K562 (cell line): ENCODE measurements at regions not wholly inside any gene's neighbourhood (a gene's known extent, or its start where the extent isn't known, plus 50 kb on each side); places are given as distances from the start of the nearest gene placed in this dataset.

Experiments
- ATAC-seq: fragments of 200-7000 bp; cut with Tn5 transposase; 3 replicates; pipeline ENCODE4 v1.9.1; 2020; ENCODE audit warnings: moderate library complexity
- BruUV-seq: library from RNA; stranded (reverse); fragments of 400-500 nt; replicated peaks from 2 replicates; lab custom pipeline; 2021; lab: Mats Ljungman, UMichigan
- CTCF ChIA-PET: fragments of 300-600 bp; formaldehyde crosslinking; extraction: SDS; loops from one replicate; lab custom pipeline; 2021; ENCODE audit warnings: low intra/inter-chr PET ratio; lab: Yijun Ruan, JAX
- POLR2A ChIA-PET: fragments of 300-600, 350-650 bp; sonication (Branson Sonifier 250); formaldehyde crosslinking; extraction: SDS; loops from one replicate; lab custom pipeline; 2021; ENCODE audit warnings: antibody characterized with exemption, inconsistent platforms; lab: Yijun Ruan, JAX
- DNase-seq, 4 experiments: peaks; one replicate each; pipeline versions ENCODE4 v3.0.0 to v3.0.0-alpha.2; 2011 to 2018; ENCODE audit warnings: low spot score in 3 of 4, mixed read lengths in 3 of 4; ENCODE audit errors: extremely low read depth in 1 of 4
- FAIRE-seq: peaks from 2 replicates; lab custom pipeline; 2011; peaks lifted over from hg19 to GRCh38; lab: Jason Lieb, UNC
- H2AFZ ChIP-seq: 2 replicates; pipeline ENCODE4 v1.6.0; 2011; ENCODE audit warnings: low read depth, low read length, control low read depth, inconsistent platforms
- H3K27ac ChIP-seq: fragments of 200-600 bp; 3 replicates; pipeline ENCODE4 v1.8.0; 2011; ENCODE audit warnings: low read depth, mild to moderate bottlenecking, control low read depth, inconsistent platforms, low read length, moderate library complexity, mixed read lengths; ENCODE audit errors: extremely low read depth
- H3K27me3 ChIP-seq, 2 experiments: fragments of 300-600 bp in 1 of 2; 2 replicates in 1 of 2; 3 replicates in 1 of 2; pipeline versions ENCODE4 v1.6.0 to v1.8.0; 2011; ENCODE audit warnings: inconsistent platforms in 2 of 2, low read length in 2 of 2, mild to moderate bottlenecking in 1 of 2, mixed read lengths in 1 of 2, moderate library complexity in 1 of 2; ENCODE audit not compliant: control insufficient read depth in 2 of 2, insufficient read depth in 2 of 2
- H3K36me3 ChIP-seq: fragments of 300-600 bp; 3 replicates; pipeline ENCODE4 v1.8.0; 2011; ENCODE audit warnings: mild to moderate bottlenecking, low read length, inconsistent platforms; ENCODE audit not compliant: control insufficient read depth, insufficient read depth
- H3K4me1 ChIP-seq, 2 experiments: fragments of 200-600 bp in 1 of 2; replicated peaks in 1 of 2; 2 replicates in 1 of 2; 3 replicates in 1 of 2; pipeline versions ENCODE4 v1.5.1 to v1.8.0; 2011; ENCODE audit warnings: inconsistent platforms in 2 of 2, low read length in 2 of 2, mild to moderate bottlenecking in 1 of 2, mixed read lengths in 1 of 2, moderate library complexity in 1 of 2; ENCODE audit not compliant: control insufficient read depth in 2 of 2, insufficient read depth in 2 of 2
- H3K4me2 ChIP-seq: 2 replicates; pipeline ENCODE4 v1.6.1; 2011; ENCODE audit warnings: low read length, control low read depth, inconsistent platforms, mixed read lengths; ENCODE audit not compliant: insufficient read depth
- H3K4me3 ChIP-seq: fragments of 200-600 bp; sonication (generic), shearing (Covaris generic); 2 replicates; pipeline ENCODE4 v1.5.1; 2016; ENCODE audit warnings: control low read depth, inconsistent platforms
- H3K79me2 ChIP-seq: fragments of 200-600 bp; 3 replicates; pipeline ENCODE4 v1.8.0; 2011; ENCODE audit warnings: low read length, inconsistent platforms; ENCODE audit not compliant: control insufficient read depth, insufficient read depth
- H3K9ac ChIP-seq, 2 experiments: 2 replicates each; pipeline versions ENCODE4 v1.6.0 to v1.6.1; 2011; ENCODE audit warnings: low read depth in 2 of 2, low read length in 2 of 2, control low read depth in 1 of 2, inconsistent platforms in 1 of 2, mild to moderate bottlenecking in 1 of 2, mixed read lengths in 1 of 2; ENCODE audit not compliant: insufficient read depth in 1 of 2
- H3K9me1 ChIP-seq: one replicate; pipeline ENCODE4 v1.6.0; 2011; ENCODE audit warnings: inconsistent platforms, mild to moderate bottlenecking, low read length, moderate library complexity; ENCODE audit not compliant: control insufficient read depth, insufficient read depth
- H3K9me3 ChIP-seq: replicated peaks from 2 replicates; pipeline ENCODE4 v1.5.1; 2011; ENCODE audit warnings: low read depth, low read length, inconsistent platforms; ENCODE audit not compliant: control insufficient read depth, insufficient read depth
- H4K20me1 ChIP-seq: replicated peaks from 2 replicates; pipeline ENCODE4 v1.6.1; 2011; ENCODE audit warnings: low read length, inconsistent platforms, mixed read lengths; ENCODE audit not compliant: control insufficient read depth, insufficient read depth
- C11orf30 ChIP-seq: fragments of 450-650 bp; IDR thresholded peaks from 2 replicates; pipeline ENCODE4 v1.6.1; 2016; ENCODE audit warnings: low read depth, mild to moderate bottlenecking
- DPF2 ChIP-seq: fragments of 450-650 bp; IDR thresholded peaks from 2 replicates; pipeline ENCODE4 v1.6.1; 2016
- FOXM1 ChIP-seq, 2 experiments: fragments of 450-650 bp in 1 of 2; sonication (generic) in 1 of 2; formaldehyde crosslinking in 1 of 2; IDR thresholded peaks; 2 replicates each; pipeline versions ENCODE4 v1.6.1 to v1.9.0; 2017 to 2022; ENCODE audit warnings: low read depth in 2 of 2, mild to moderate bottlenecking in 2 of 2, missing genetic modification reagents in 1 of 2, moderate library complexity in 1 of 2
- KAT2B ChIP-seq: IDR thresholded peaks from one replicate; pipeline ENCODE4 v1.6.1; 2012; ENCODE audit warnings: low read depth, mild to moderate bottlenecking, control low read depth, inconsistent platforms, low read length, moderate library complexity
- MXI1 ChIP-seq: IDR thresholded peaks from 2 replicates; pipeline ENCODE4 v1.6.1; 2011; ENCODE audit warnings: low read depth, mild to moderate bottlenecking, improper control_type of control experiment, low read length
- PURB ChIP-seq: sonication (generic); formaldehyde crosslinking; IDR thresholded peaks from 2 replicates; pipeline ENCODE4 v1.9.0; 2021; ENCODE audit warnings: low read depth, mild to moderate bottlenecking, missing genetic modification reagents
- RBM25 ChIP-seq: fragments of 200-400 bp; formaldehyde crosslinking; IDR thresholded peaks from 2 replicates; pipeline ENCODE4 v1.6.1; 2018; ENCODE audit warnings: low read length, low read depth, moderate library complexity; ENCODE audit not compliant: severe bottlenecking
- SIN3A ChIP-seq, 2 experiments: fragments of 150-350 bp in 1 of 2; IDR thresholded peaks; 2 replicates each; pipeline ENCODE4 v1.6.1; 2011 to 2016; ENCODE audit warnings: borderline replicate concordance in 2 of 2, low read depth in 2 of 2, low read length in 2 of 2, mild to moderate bottlenecking in 2 of 2, moderate library complexity in 2 of 2; ENCODE audit not compliant: control insufficient read depth in 1 of 2
- SIRT6 ChIP-seq: IDR thresholded peaks from one replicate; pipeline ENCODE4 v1.6.1; 2012; ENCODE audit warnings: low read depth, mild to moderate bottlenecking, control low read depth, inconsistent platforms, low read length, moderate library complexity
- SMC3 ChIP-seq: conservative IDR thresholded peaks from 2 replicates; pipeline ENCODE4 v1.6.1; 2011; ENCODE audit warnings: low read depth, low read length, improper control_type of control experiment; ENCODE audit not compliant: insufficient read depth
- THRAP3 ChIP-seq: fragments of 450-650 bp; IDR thresholded peaks from 2 replicates; pipeline ENCODE4 v1.6.1; 2016; ENCODE audit warnings: mild to moderate bottlenecking, inconsistent platforms, borderline replicate concordance
- XRCC4 ChIP-seq: IDR thresholded peaks from one replicate; pipeline ENCODE4 v1.6.1; 2011; ENCODE audit not compliant: insufficient read depth, insufficient read length; ENCODE audit errors: extremely low read depth
- ZNF197 ChIP-seq: fragments of 200-800 bp; sonication (Bioruptor generic); IDR thresholded peaks from 2 replicates; pipeline ENCODE4 v1.6.1; 2016; ENCODE audit warnings: low read depth, missing genetic modification characterization, missing compliant biosample characterization
- WGBS: fragments of 100-300 bp; shearing (Covaris generic); methylation state at CpG from one replicate; pipeline ENCODE4 v1.1.6; 2016; ENCODE audit warnings: low coverage, mixed read lengths; ENCODE audit not compliant: insufficient coverage; ENCODE audit errors: missing lambda C conversion rate; 5-methylcytosine and 5-hydroxymethylcytosine counted together
- in situ Hi-C: fragments of 300-500 bp; cut with MboI; formaldehyde crosslinking; loops from 4 replicates; pipeline ENCODE4 v1.15.0; 2018; ENCODE audit warnings: inconsistent platforms, mixed read lengths
- intact Hi-C: fragments of 100-400 bp; cut with micrococcal nuclease; formaldehyde crosslinking; loops from 2 replicates; pipeline ENCODE4 v1.14.2; 2022
- TF ChIP-seq, protein P1 (sequence below): fragments of 250-450 bp; sonication (Bioruptor Pico); IDR thresholded peaks from 2 replicates; pipeline ENCODE4 v1.5.1; 2021; ENCODE audit warnings: mild to moderate bottlenecking

DNA sequence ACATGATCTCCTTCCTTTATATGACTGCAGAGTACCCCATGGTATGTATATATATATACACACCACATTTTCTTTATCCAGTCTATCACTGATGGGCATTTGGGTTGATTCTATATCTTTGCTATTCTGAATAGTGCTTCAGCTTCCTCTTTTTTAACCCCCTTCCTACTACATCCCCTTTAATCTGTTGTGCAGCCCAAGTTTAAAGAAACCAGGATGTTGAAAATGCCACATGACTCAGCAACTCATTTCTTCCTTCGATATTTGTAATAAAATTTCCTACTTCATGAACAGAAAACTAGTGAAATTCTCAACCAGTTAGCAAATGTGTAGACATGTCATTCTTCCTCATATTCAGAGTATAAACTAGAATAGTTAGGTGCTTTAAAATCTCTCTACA is 1245.7 kb upstream of the SORCS1 start:
- TF ChIP-seq XRCC4, result no peak
- no peak for TF ChIP-seq KAT2B
- TF ChIP-seq RBM25, result no peak
- no peak for TF ChIP-seq DPF2
- no peak for TF ChIP-seq SMC3
- TF ChIP-seq THRAP3, result no peak
- TF ChIP-seq MXI1, result no peak
- TF ChIP-seq SIN3A (IDR thresholded peaks at IDR 0.05; ENCODE audit: borderline replicate concordance in 2 of 2, control insufficient read depth in 1 of 2, low read depth in 2 of 2, low read length in 2 of 2), result no peak
- FAIRE-seq (no peak), ATAC-seq (no peak)

DNA sequence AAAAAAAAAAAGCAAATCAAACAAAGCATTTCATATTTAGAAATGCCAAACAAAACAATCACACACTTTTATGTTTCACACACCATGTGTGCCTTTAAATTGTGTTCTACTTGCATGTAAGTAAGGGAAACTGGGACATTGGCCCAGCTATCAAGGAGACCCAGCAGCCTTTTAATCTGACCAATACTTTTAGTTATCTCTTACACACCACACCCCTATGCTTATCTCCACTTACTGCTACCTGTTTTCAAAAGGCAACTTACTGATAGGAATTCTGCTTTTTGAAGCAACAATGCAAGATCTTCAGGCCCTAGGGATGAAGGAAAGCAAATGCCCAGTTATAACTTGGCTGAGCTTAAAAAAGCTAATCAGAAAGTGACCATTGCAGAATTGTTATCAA is 1244.8 kb upstream of the SORCS1 start:
- Histone ChIP-seq H4K20me1 (no peaks in the 10 kb centered on the region), H3K27ac (no peak overlapping the region), H3K4me2 (no peak overlapping the region), H2AFZ (no peak overlapping the region), H3K9me1 (no peaks in the 10 kb centered on the region), H3K27me3 (no peaks in the 10 kb centered on the region), H3K36me3 (no peaks in the 10 kb centered on the region), H3K4me3 (no peak overlapping the region), H3K9me3 (no peaks in the 10 kb centered on the region), H3K79me2 (no peaks in the 10 kb centered on the region)
- ChIA-PET CTCF (no interaction called here), POLR2A (no interaction called here)
- BruUV-seq, result no TSS peak
- in situ Hi-C loops, result no loop called here
- DNase-seq (no peak), FAIRE-seq (no peak)
- intact Hi-C loops, result no loop called here
- no peak for TF ChIP-seq C11orf30
- TF ChIP-seq, protein P1, sequence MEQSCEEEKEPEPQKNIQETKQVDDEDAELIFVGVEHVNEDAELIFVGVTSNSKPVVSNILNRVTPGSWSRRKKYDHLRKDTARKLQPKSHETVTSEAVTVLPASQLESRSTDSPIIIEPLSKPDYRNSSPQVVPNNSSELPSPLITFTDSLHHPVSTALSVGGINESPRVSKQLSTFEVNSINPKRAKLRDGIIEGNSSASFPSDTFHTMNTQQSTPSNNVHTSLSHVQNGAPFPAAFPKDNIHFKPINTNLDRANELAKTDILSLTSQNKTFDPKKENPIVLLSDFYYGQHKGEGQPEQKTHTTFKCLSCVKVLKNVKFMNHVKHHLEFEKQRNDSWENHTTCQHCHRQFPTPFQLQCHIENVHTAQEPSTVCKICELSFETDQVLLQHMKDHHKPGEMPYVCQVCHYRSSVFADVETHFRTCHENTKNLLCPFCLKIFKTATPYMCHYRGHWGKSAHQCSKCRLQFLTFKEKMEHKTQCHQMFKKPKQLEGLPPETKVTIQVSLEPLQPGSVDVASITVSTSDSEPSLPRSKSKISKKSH, result no peak
- TF ChIP-seq PURB (CRISPR knock-in tag), result no peak
- no peak for TF ChIP-seq ZNF197
- TF ChIP-seq SIRT6, result no peak
- no peak for TF ChIP-seq FOXM1 (IDR thresholded peaks at IDR 0.05; ENCODE audit: low read depth)
- TF ChIP-seq FOXM1 (CRISPR knock-in tag; IDR thresholded peaks at IDR 0.05; ENCODE audit: low read depth), result no peak
- TF ChIP-seq, all 486 proteins: peak for 0
- ATAC-seq, result no peak
- Histone ChIP-seq H3K4me1 (no peaks in the 10 kb centered on the region), H3K9ac (no peak overlapping the region)

More for the DNA sequence above, 1245.7 kb upstream of the SORCS1 start:
- no peak overlapping the region for H3K27ac ChIP-seq
- in situ Hi-C loops, result no loop called here
- no peaks in the 10 kb centered on the region for H4K20me1 ChIP-seq
- 0% methylated on average over 1 of the region's 1 CpG for WGBS
- no peaks in the 10 kb centered on the region for H3K9me1 ChIP-seq
- intact Hi-C loops, result no loop called here
- no peaks in the 10 kb centered on the region for H3K36me3 ChIP-seq
- no peaks in the 10 kb centered on the region for H3K4me1 ChIP-seq
- no peak overlapping the region for H2AFZ ChIP-seq
- no peak overlapping the region for H3K4me3 ChIP-seq
- H3K79me2 ChIP-seq, result no peaks in the 10 kb centered on the region
- no peak for DNase-seq
- BruUV-seq, result no TSS peak
- no peaks in the 10 kb centered on the region for H3K27me3 ChIP-seq
- ChIA-PET POLR2A (no interaction called here), CTCF (no interaction called here)
- no peak overlapping the region for H3K4me2 ChIP-seq
- no peak overlapping the region for H3K9ac ChIP-seq
- no peaks in the 10 kb centered on the region for H3K9me3 ChIP-seq
